Ovary (tissue), 3 donors: ENCODE measurements at regions not wholly inside any gene's neighbourhood (a gene's known extent, or its start where the extent isn't known, plus 50 kb on each side); places are given as distances from the start of the nearest gene placed in this dataset.

Experiments used
- CTCF ChIP-seq, 3 donors: fragments of 450-650 bp in 2 of 3; fragments of 200-600 bp in 1 of 3; IDR thresholded peaks; one replicate each; pipeline versions ENCODE4 v1.5.1 to v1.8.0; 2016 to 2022; ENCODE audit warnings: antibody characterized with exemption in 3 of 3, mild to moderate bottlenecking in 1 of 3
- POLR2A ChIP-seq: fragments of 450-650 bp; IDR thresholded peaks from one replicate; pipeline ENCODE4 v1.6.1; 2017; ENCODE audit warnings: antibody characterized with exemption, mild to moderate bottlenecking, moderate library complexity
- donor health status: DM: no; HTN: no; CAD: no.

- TF ChIP-seq CTCF (IDR thresholded peaks at IDR 0.05) (no peak), POLR2A (no peak)
Observed at GRCh38 chr9:134253606-134254205, 72.5 kb upstream of the RXRA start.
